K562 (cell line): ENCODE measurements at regions not wholly inside any gene's neighbourhood (a gene's known extent, or its start where the extent isn't known, plus 50 kb on each side); places are given as distances from the start of the nearest gene placed in this dataset.

ENCODE experiments used
- ATAC-seq: fragments of 200-7000 bp; cut with Tn5 transposase; 3 replicates; pipeline ENCODE4 v1.9.1; 2020; ENCODE audit warnings: moderate library complexity
- BruUV-seq: library from RNA; stranded (reverse); fragments of 400-500 nt; replicated peaks from 2 replicates; lab custom pipeline; 2021; lab: Mats Ljungman, UMichigan
- CTCF ChIA-PET: fragments of 300-600 bp; formaldehyde crosslinking; extraction: SDS; loops from one replicate; lab custom pipeline; 2021; ENCODE audit warnings: low intra/inter-chr PET ratio; lab: Yijun Ruan, JAX
- POLR2A ChIA-PET: fragments of 300-600, 350-650 bp; sonication (Branson Sonifier 250); formaldehyde crosslinking; extraction: SDS; loops from one replicate; lab custom pipeline; 2021; ENCODE audit warnings: antibody characterized with exemption, inconsistent platforms; lab: Yijun Ruan, JAX
- DNase-seq, 4 experiments: peaks; one replicate each; pipeline versions ENCODE4 v3.0.0 to v3.0.0-alpha.2; 2011 to 2018; ENCODE audit warnings: low spot score in 3 of 4, mixed read lengths in 3 of 4; ENCODE audit errors: extremely low read depth in 1 of 4
- FAIRE-seq: peaks from 2 replicates; lab custom pipeline; 2011; peaks lifted over from hg19 to GRCh38; lab: Jason Lieb, UNC
- H2AFZ ChIP-seq: 2 replicates; pipeline ENCODE4 v1.6.0; 2011; ENCODE audit warnings: low read depth, low read length, control low read depth, inconsistent platforms
- H3K27ac ChIP-seq: fragments of 200-600 bp; 3 replicates; pipeline ENCODE4 v1.8.0; 2011; ENCODE audit warnings: low read depth, mild to moderate bottlenecking, control low read depth, inconsistent platforms, low read length, moderate library complexity, mixed read lengths; ENCODE audit errors: extremely low read depth
- H3K27me3 ChIP-seq, 2 experiments: fragments of 300-600 bp in 1 of 2; 2 replicates in 1 of 2; 3 replicates in 1 of 2; pipeline versions ENCODE4 v1.6.0 to v1.8.0; 2011; ENCODE audit warnings: inconsistent platforms in 2 of 2, low read length in 2 of 2, mild to moderate bottlenecking in 1 of 2, mixed read lengths in 1 of 2, moderate library complexity in 1 of 2; ENCODE audit not compliant: control insufficient read depth in 2 of 2, insufficient read depth in 2 of 2
- H3K36me3 ChIP-seq: fragments of 300-600 bp; 3 replicates; pipeline ENCODE4 v1.8.0; 2011; ENCODE audit warnings: mild to moderate bottlenecking, low read length, inconsistent platforms; ENCODE audit not compliant: control insufficient read depth, insufficient read depth
- H3K4me1 ChIP-seq, 2 experiments: fragments of 200-600 bp in 1 of 2; replicated peaks in 1 of 2; 2 replicates in 1 of 2; 3 replicates in 1 of 2; pipeline versions ENCODE4 v1.5.1 to v1.8.0; 2011; ENCODE audit warnings: inconsistent platforms in 2 of 2, low read length in 2 of 2, mild to moderate bottlenecking in 1 of 2, mixed read lengths in 1 of 2, moderate library complexity in 1 of 2; ENCODE audit not compliant: control insufficient read depth in 2 of 2, insufficient read depth in 2 of 2
- H3K4me2 ChIP-seq: 2 replicates; pipeline ENCODE4 v1.6.1; 2011; ENCODE audit warnings: low read length, control low read depth, inconsistent platforms, mixed read lengths; ENCODE audit not compliant: insufficient read depth
- H3K4me3 ChIP-seq: fragments of 200-600 bp; sonication (generic), shearing (Covaris generic); 2 replicates; pipeline ENCODE4 v1.5.1; 2016; ENCODE audit warnings: control low read depth, inconsistent platforms
- H3K79me2 ChIP-seq: fragments of 200-600 bp; 3 replicates; pipeline ENCODE4 v1.8.0; 2011; ENCODE audit warnings: low read length, inconsistent platforms; ENCODE audit not compliant: control insufficient read depth, insufficient read depth
- H3K9ac ChIP-seq, 2 experiments: 2 replicates each; pipeline versions ENCODE4 v1.6.0 to v1.6.1; 2011; ENCODE audit warnings: low read depth in 2 of 2, low read length in 2 of 2, control low read depth in 1 of 2, inconsistent platforms in 1 of 2, mild to moderate bottlenecking in 1 of 2, mixed read lengths in 1 of 2; ENCODE audit not compliant: insufficient read depth in 1 of 2
- H3K9me1 ChIP-seq: one replicate; pipeline ENCODE4 v1.6.0; 2011; ENCODE audit warnings: inconsistent platforms, mild to moderate bottlenecking, low read length, moderate library complexity; ENCODE audit not compliant: control insufficient read depth, insufficient read depth
- H3K9me3 ChIP-seq: replicated peaks from 2 replicates; pipeline ENCODE4 v1.5.1; 2011; ENCODE audit warnings: low read depth, low read length, inconsistent platforms; ENCODE audit not compliant: control insufficient read depth, insufficient read depth
- H4K20me1 ChIP-seq: replicated peaks from 2 replicates; pipeline ENCODE4 v1.6.1; 2011; ENCODE audit warnings: low read length, inconsistent platforms, mixed read lengths; ENCODE audit not compliant: control insufficient read depth, insufficient read depth
- CBFA2T2 ChIP-seq: fragments of 450-650 bp; conservative IDR thresholded peaks from 2 replicates; pipeline ENCODE4 v1.6.1; 2017; ENCODE audit warnings: mild to moderate bottlenecking
- HCFC1 ChIP-seq: IDR thresholded peaks from 2 replicates; pipeline ENCODE4 v1.6.1; 2012; ENCODE audit warnings: low read depth, low read length, improper control_type of control experiment
- HDAC2 ChIP-seq: fragments of 450-650 bp; IDR thresholded peaks from 2 replicates; pipeline ENCODE4 v1.6.1; 2016; ENCODE audit warnings: mild to moderate bottlenecking
- HES1 ChIP-seq: fragments of 450-650 bp; IDR thresholded peaks from 2 replicates; pipeline ENCODE4 v1.6.1; 2016; ENCODE audit warnings: low read depth, mild to moderate bottlenecking, moderate library complexity
- ID3 ChIP-seq, 2 experiments: fragments of 250-450 bp in 1 of 2; fragments of 450-650 bp in 1 of 2; sonication (Bioruptor Pico) in 1 of 2; IDR thresholded peaks; 2 replicates each; pipeline versions ENCODE4 v1.6.1 to v1.8.0; 2016 to 2021; ENCODE audit warnings: mild to moderate bottlenecking in 2 of 2, moderate library complexity in 2 of 2, missing compliant biosample characterization in 1 of 2, missing genetic modification characterization in 1 of 2
- NCOA2 ChIP-seq, 2 experiments: fragments of 450-650 bp; IDR thresholded peaks; 2 replicates each; pipeline ENCODE4 v1.6.1; 2018; ENCODE audit warnings: mild to moderate bottlenecking in 2 of 2, moderate library complexity in 1 of 2; ENCODE audit not compliant: partially characterized antibody in 2 of 2
- NFRKB ChIP-seq: fragments of 450-650 bp; IDR thresholded peaks from 2 replicates; pipeline ENCODE4 v1.6.1; 2016; ENCODE audit warnings: low read depth
- SLC30A9 ChIP-seq: fragments of 250-450 bp; sonication (Bioruptor Pico); IDR thresholded peaks from 2 replicates; pipeline ENCODE4 v1.8.0; 2022; ENCODE audit warnings: mild to moderate bottlenecking, moderate library complexity
- SOX6 ChIP-seq: fragments of 450-650 bp; IDR thresholded peaks from 2 replicates; pipeline ENCODE4 v1.6.1; 2014; ENCODE audit warnings: mild to moderate bottlenecking
- TAF7 ChIP-seq: fragments of 450-650 bp; IDR thresholded peaks from 2 replicates; pipeline ENCODE4 v1.6.1; 2016; ENCODE audit warnings: missing genetic modification characterization, missing compliant biosample characterization
- THRAP3 ChIP-seq: fragments of 450-650 bp; IDR thresholded peaks from 2 replicates; pipeline ENCODE4 v1.6.1; 2016; ENCODE audit warnings: mild to moderate bottlenecking, inconsistent platforms, borderline replicate concordance
- TOE1 ChIP-seq, 2 experiments: fragments of 450-650 bp in 1 of 2; sonication (generic) in 1 of 2; formaldehyde crosslinking in 1 of 2; IDR thresholded peaks; 2 replicates each; pipeline versions ENCODE4 v1.7.1 to v1.8.0; 2016 to 2022; ENCODE audit warnings: borderline replicate concordance in 2 of 2, mild to moderate bottlenecking in 2 of 2, antibody characterized with exemption in 1 of 2, inconsistent platforms in 1 of 2, low read depth in 1 of 2, missing genetic modification reagents in 1 of 2, moderate library complexity in 1 of 2
- ZBED1 ChIP-seq: IDR thresholded peaks from 2 replicates; pipeline ENCODE4 v1.6.1; 2014
- ZBTB7A ChIP-seq: IDR thresholded peaks from 2 replicates; pipeline ENCODE4 v1.6.1; 2011; ENCODE audit warnings: low read depth, mild to moderate bottlenecking, low read length, moderate library complexity, borderline replicate concordance; ENCODE audit not compliant: control insufficient read depth
- ZNF146 ChIP-seq: IDR thresholded peaks from one replicate; pipeline ENCODE4 v1.6.1; 2018; ENCODE audit warnings: missing compliant biosample characterization; ENCODE audit not compliant: unreplicated experiment
- ZNF655 ChIP-seq: fragments of 250-450 bp; sonication (Bioruptor Pico); IDR thresholded peaks from 2 replicates; pipeline ENCODE4 v1.5.0; 2021
- WGBS: fragments of 100-300 bp; shearing (Covaris generic); methylation state at CpG from one replicate; pipeline ENCODE4 v1.1.6; 2016; ENCODE audit warnings: low coverage, mixed read lengths; ENCODE audit not compliant: insufficient coverage; ENCODE audit errors: missing lambda C conversion rate; 5-methylcytosine and 5-hydroxymethylcytosine counted together
- in situ Hi-C: fragments of 300-500 bp; cut with MboI; formaldehyde crosslinking; loops from 4 replicates; pipeline ENCODE4 v1.15.0; 2018; ENCODE audit warnings: inconsistent platforms, mixed read lengths
- intact Hi-C: fragments of 100-400 bp; cut with micrococcal nuclease; formaldehyde crosslinking; loops from 2 replicates; pipeline ENCODE4 v1.14.2; 2022

- no peaks in the 10 kb centered on the region for H3K4me1 ChIP-seq
- no peak overlapping the region for H3K4me3 ChIP-seq
- in situ Hi-C loops: no loop called here
- H3K9me3 ChIP-seq: no peaks in the 10 kb centered on the region; the same call in 1 of the 2 replicates
- WGBS: 0% methylated on average over 2 of the region's 2 CpGs
- H3K27ac ChIP-seq: no peak overlapping the region
- no peak overlapping the region for H2AFZ ChIP-seq
- TF ChIP-seq ZBTB7A (no peak), HDAC2 (no peak), HCFC1 (no peak), HES1 (no peak), THRAP3 (no peak), TOE1 (IDR thresholded peaks at IDR 0.05; ENCODE audit: borderline replicate concordance) (no peak), TOE1 (CRISPR knock-in tag; IDR thresholded peaks at IDR 0.05; ENCODE audit: borderline replicate concordance, low read depth) (no peak), SLC30A9 (CRISPR knock-in tag) (no peak), TAF7 (tag) (no peak), NCOA2 (IDR thresholded peaks at IDR 0.05; ENCODE audit: partially characterized antibody in 2 of 2) (no peak), CBFA2T2 (no peak), ZBED1 (no peak), SOX6 (no peak), ZNF655 (CRISPR knock-in tag) (no peak), ID3 (CRISPR knock-in tag; IDR thresholded peaks at IDR 0.05) (no peak), ID3 (tag; IDR thresholded peaks at IDR 0.05) (no peak), NFRKB (no peak), ZNF146 (CRISPR knock-in tag) (no peak)
- H3K4me2 ChIP-seq: no peak overlapping the region
- no peaks in the 10 kb centered on the region for H3K36me3 ChIP-seq
- DNase-seq: no peak
- intact Hi-C loops: no loop called here
- no peaks in the 10 kb centered on the region for H3K27me3 ChIP-seq
- POLR2A ChIA-PET: no interaction called here
- CTCF ChIA-PET: no interaction called here
- no peak for FAIRE-seq
- no peak overlapping the region for H3K9ac ChIP-seq
- BruUV-seq: no TSS peak
- no peaks in the 10 kb centered on the region for H4K20me1 ChIP-seq
- H3K79me2 ChIP-seq: no peaks in the 10 kb centered on the region
- no peak for ATAC-seq
- H3K9me1 ChIP-seq: no peaks in the 10 kb centered on the region
Observed at GRCh38 chr18:38884050-38884449, 1318.5 kb upstream of the CELF4 start.
